Esophagus squamous epithelium (tissue), 4 donors: ENCODE measurements at regions not wholly inside any gene's neighbourhood (a gene's known extent, or its start where the extent isn't known, plus 50 kb on each side); places are given as distances from the start of the nearest gene placed in this dataset.

Experiments
- CTCF ChIP-seq, 6 experiments: fragments of 450-650 bp in 4 of 6; fragments of 200-600 bp in 2 of 6; sonication (generic) in 2 of 6; IDR thresholded peaks; one replicate each; pipeline ENCODE4 v1.5.1; 2016 to 2019; ENCODE audit warnings: antibody characterized with exemption in 6 of 6, mild to moderate bottlenecking in 4 of 6, moderate library complexity in 4 of 6
- POLR2A ChIP-seq, 4 donors: fragments of 450-650 bp; IDR thresholded peaks; one replicate each; pipeline ENCODE4 v1.6.1; 2017; ENCODE audit warnings: antibody characterized with exemption in 4 of 4, mild to moderate bottlenecking in 4 of 4, moderate library complexity in 3 of 4

GRCh38 chr9:135179976-135180375 lies 92.5 kb downstream of the OLFM1 start:
- TF ChIP-seq CTCF (IDR thresholded peaks at IDR 0.05) (no peak), POLR2A (IDR thresholded peaks at IDR 0.05) (no peak)
